ENCODE measurements at regions not wholly inside any gene's neighbourhood (a gene's known extent, or its start where the extent isn't known, plus 50 kb on each side); places are given as distances from the start of the nearest gene placed in this dataset.

DNA sequence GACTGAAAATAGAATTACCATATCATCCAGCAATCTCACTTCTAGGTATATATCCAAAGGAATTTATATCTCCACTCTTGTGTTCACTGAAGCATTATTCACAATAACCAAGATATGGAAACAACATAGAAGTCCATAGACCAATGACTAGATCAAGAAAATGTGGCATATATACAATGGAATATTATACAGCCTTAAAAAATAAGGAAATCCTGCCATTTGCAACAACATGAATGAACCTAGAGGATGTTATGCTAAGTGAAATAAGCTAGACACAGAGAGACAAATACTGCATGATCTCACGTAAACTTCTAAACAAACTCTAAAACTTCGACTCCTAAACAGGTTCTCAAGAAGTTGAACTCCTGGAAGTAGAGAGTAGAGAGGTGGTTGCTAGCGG, 254.5 kb downstream of the SKIDA1 start:
- Histone ChIP-seq H3K36me3 (ENCODE audit: control insufficient read depth, insufficient read depth, low read length) (peaks cover 21% of the 10 kb centered on the region), H3K27me3 (ENCODE audit: control insufficient read depth, insufficient read depth, low read length, poor library complexity, severe bottlenecking) (no peaks in the 10 kb centered on the region)
- 84 to 92% methylated on average over 2 to 3 of the region's 3 CpGs for WGBS, 2 experiments (ENCODE audit: insufficient coverage in 1 of 2, insufficient read length in 1 of 2)

DNA sequence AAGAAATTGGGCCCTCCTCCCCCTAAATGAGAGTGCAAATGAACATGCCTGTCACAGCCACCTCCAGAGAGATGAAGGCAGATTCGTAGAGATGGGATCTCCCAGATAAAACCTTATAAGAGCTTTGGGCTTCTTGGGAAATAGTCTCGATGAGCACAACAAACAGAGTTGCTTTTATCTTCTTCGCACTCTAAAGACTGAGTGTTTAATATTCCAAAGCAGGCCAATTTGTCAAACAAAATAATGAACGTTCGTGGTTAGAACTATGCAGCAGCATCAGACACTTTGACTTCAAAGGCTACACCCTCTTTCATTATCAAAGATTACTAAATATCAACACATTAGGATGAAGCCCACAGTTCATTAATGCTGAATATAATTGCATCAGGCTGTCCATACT, 256.2 kb downstream of the SKIDA1 start:
- H3K4me3 Mint-ChIP-seq: no peak overlapping the region
- H3K4me1 Mint-ChIP-seq: peaks cover 8% of the 10 kb centered on the region
- no peak for DNase-seq
- Histone ChIP-seq H3K27ac (ENCODE audit: low read depth, low read length) (no peak overlapping the region), H3K9ac (ENCODE audit: extremely low read depth, low read length, poor library complexity, severe bottlenecking) (no peak overlapping the region), H3K27me3 (ENCODE audit: control insufficient read depth, insufficient read depth, low read length, poor library complexity, severe bottlenecking) (no peaks in the 10 kb centered on the region), H3K36me3 (ENCODE audit: control insufficient read depth, insufficient read depth, low read length) (peaks cover 19% of the 10 kb centered on the region), H3K4me3 (ENCODE audit: low read length) (no peak overlapping the region), H3K4me1 (ENCODE audit: control insufficient read depth, insufficient read depth, low read length) (no peaks in the 10 kb centered on the region), H3K9me3 (ENCODE audit: control insufficient read depth, low read length) (peaks cover 19% of the 10 kb centered on the region)
- H3K27ac Mint-ChIP-seq: no peak overlapping the region
- WGBS, 2 experiments (ENCODE audit: insufficient coverage in 1 of 2, insufficient read length in 1 of 2): 85 to 92% methylated on average over 5 of the region's 5 CpGs
- H3K27me3 Mint-ChIP-seq (ENCODE audit: insufficient read depth): no peaks in the 10 kb centered on the region
- TF ChIP-seq, protein P1, sequence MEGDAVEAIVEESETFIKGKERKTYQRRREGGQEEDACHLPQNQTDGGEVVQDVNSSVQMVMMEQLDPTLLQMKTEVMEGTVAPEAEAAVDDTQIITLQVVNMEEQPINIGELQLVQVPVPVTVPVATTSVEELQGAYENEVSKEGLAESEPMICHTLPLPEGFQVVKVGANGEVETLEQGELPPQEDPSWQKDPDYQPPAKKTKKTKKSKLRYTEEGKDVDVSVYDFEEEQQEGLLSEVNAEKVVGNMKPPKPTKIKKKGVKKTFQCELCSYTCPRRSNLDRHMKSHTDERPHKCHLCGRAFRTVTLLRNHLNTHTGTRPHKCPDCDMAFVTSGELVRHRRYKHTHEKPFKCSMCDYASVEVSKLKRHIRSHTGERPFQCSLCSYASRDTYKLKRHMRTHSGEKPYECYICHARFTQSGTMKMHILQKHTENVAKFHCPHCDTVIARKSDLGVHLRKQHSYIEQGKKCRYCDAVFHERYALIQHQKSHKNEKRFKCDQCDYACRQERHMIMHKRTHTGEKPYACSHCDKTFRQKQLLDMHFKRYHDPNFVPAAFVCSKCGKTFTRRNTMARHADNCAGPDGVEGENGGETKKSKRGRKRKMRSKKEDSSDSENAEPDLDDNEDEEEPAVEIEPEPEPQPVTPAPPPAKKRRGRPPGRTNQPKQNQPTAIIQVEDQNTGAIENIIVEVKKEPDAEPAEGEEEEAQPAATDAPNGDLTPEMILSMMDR (conservative IDR thresholded peaks at IDR 0.05): no peak
- H3K9me3 Mint-ChIP-seq: peaks cover 16% of the 10 kb centered on the region
- H3K36me3 Mint-ChIP-seq (ENCODE audit: low read depth): peaks cover 68% of the 10 kb centered on the region

More for the DNA sequence above, 254.5 kb downstream of the SKIDA1 start:
- Mint-ChIP-seq H3K9me3 (peaks cover 22% of the 10 kb centered on the region), H3K27me3 (ENCODE audit: insufficient read depth) (no peaks in the 10 kb centered on the region), H3K27ac (no peak overlapping the region), H3K36me3 (ENCODE audit: low read depth) (peaks cover 65% of the 10 kb centered on the region), H3K4me1 (peaks cover 8% of the 10 kb centered on the region), H3K4me3 (no peak overlapping the region)
- no peak for DNase-seq
- no peak overlapping the region for H3K27ac ChIP-seq (ENCODE audit: low read depth, low read length)
- H3K4me1 ChIP-seq (ENCODE audit: control insufficient read depth, insufficient read depth, low read length): no peaks in the 10 kb centered on the region
- H3K4me3 ChIP-seq (ENCODE audit: low read length): peak overlapping the region; percentile 2
- H3K9ac ChIP-seq (ENCODE audit: extremely low read depth, low read length, poor library complexity, severe bottlenecking): no peak overlapping the region
- peaks cover 25% of the 10 kb centered on the region for H3K9me3 ChIP-seq (ENCODE audit: control insufficient read depth, low read length)
- TF ChIP-seq, protein P1 (conservative IDR thresholded peaks at IDR 0.05): no peak

DNA sequence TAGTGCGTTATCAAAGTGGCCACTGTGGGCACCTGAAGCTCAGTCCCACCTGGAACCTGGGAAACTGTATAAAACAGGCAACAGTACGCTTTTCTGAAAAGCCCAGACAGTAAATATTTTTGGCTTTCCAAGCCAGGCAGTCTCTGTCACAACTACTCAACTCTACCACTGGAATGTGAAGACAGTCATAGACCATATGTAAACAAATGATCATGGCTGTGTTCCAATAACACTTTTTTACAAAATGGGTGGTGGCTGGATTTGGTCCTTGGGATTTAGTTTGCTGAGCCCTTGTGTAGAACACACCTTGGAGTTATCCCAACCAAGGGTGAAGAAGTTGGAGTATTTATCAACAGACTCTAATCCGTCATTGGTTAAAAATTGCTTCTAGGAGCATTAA, 259.9 kb downstream of the SKIDA1 start:
- Mint-ChIP-seq H3K4me1 (peaks cover 17% of the 10 kb centered on the region), H3K9me3 (peaks cover 2% of the 10 kb centered on the region), H3K27me3 (ENCODE audit: insufficient read depth) (no peaks in the 10 kb centered on the region), H3K4me3 (no peak overlapping the region), H3K27ac (no peak overlapping the region), H3K36me3 (ENCODE audit: low read depth) (peaks cover 51% of the 10 kb centered on the region)
- Histone ChIP-seq H3K27me3 (ENCODE audit: control insufficient read depth, insufficient read depth, low read length, poor library complexity, severe bottlenecking) (no peaks in the 10 kb centered on the region), H3K36me3 (ENCODE audit: control insufficient read depth, insufficient read depth, low read length) (peaks cover 6% of the 10 kb centered on the region), H3K9ac (ENCODE audit: extremely low read depth, low read length, poor library complexity, severe bottlenecking) (no peak overlapping the region), H3K4me3 (ENCODE audit: low read length) (no peak overlapping the region), H3K4me1 (ENCODE audit: control insufficient read depth, insufficient read depth, low read length) (no peaks in the 10 kb centered on the region), H3K9me3 (ENCODE audit: control insufficient read depth, low read length) (peaks cover 2% of the 10 kb centered on the region), H3K27ac (ENCODE audit: low read depth, low read length) (no peak overlapping the region)
- DNase-seq: no peak
- TF ChIP-seq, protein P1 (conservative IDR thresholded peaks at IDR 0.05): no peak
- 98 to 100% methylated on average over 3 of the region's 3 CpGs for WGBS, 2 experiments (ENCODE audit: insufficient coverage in 1 of 2, insufficient read length in 1 of 2)

Data from endodermal cell (in vitro differentiated cells).